DMS114 treated with DMSO at 0.1 percent for 48 hours (cell line): ENCODE measurements at regions not wholly inside any gene's neighbourhood (a gene's known extent, or its start where the extent isn't known, plus 50 kb on each side); places are given as distances from the start of the nearest gene placed in this dataset.
"Not testable (repeated sequence)": the region's sequence is repeated elsewhere in the genome, so short reads cannot be mapped to it uniquely, and the experiment has no call there.

ENCODE experiments used
- DNase-seq: peaks from one replicate; lab custom pipeline; 2025; ENCODE audit not compliant: unreplicated experiment; lab: John Stamatoyannopoulos, UW

DNA sequence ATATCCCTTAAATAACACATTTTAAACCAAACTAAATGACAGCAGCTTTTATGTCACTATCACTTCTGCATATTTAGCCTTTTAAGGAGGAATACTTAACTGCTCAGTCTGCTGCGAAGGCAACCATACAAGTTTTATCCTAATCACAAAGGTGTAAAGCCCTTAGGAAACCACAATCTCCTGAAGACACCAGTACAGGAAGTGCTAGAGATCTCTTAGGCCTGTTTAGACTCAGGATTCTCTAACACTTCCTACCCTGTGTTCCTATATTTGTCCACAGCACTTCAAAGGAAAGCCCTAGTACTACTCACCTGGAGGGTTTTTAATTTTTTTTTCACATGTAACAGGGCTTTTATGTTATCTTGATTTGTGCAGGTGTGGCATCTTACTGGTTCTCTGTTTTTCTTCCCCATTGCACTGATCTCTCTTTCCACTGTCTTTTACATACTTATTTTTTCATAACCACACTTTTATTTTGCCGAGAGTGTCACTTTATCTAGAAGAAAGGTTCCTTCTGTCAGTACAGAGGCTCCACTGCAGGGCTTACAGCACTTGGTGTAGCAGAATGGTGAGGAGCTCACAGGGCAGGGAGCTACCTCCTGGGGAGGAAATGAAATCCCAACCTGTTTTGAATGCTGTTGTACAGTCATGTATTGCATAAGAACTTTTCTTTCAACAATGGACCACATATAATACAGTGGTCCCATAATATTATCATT lies 1060.6 kb upstream of the ACO1 start:
- DNase-seq: no peak

DNA sequence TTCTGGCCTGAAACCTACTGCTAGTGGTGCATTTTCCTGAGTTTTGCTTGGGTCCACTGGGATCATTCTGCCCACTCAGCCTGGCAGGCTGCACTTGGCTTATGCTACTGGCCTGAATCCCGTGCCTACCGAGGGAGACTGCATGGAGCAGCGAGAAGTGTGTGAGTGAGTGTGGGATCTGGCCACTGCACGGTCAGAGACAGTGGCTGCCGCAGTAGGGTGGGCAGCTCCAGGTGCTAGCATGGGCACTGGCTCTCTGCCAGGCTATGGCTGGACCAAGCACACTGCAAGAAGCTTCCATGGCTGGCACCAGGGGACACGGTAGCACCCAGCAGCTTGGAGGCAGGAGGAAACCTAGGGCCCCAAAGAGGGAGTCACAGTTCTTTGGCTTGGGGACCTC lies 1058.7 kb upstream of the ACO1 start:
- DNase-seq: no peak

DNA sequence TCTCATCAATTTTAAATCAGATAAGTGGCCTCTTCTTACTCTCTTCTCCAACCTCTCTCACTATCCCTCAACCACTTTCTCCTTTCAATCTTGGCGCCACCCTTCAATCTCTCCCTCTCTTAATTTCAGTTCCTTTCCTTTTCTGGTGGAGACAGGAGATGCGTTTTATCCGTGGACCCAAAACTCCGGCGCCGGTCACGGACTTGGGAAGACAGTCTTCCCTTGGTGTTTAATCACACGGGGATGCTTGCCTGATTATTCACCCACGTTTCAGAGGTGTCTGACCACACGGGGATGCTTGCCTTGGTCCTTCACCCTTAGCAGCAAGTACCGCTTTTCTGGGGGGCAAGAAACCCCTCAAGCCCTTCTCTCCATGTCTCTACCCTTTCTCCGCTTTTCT lies 1057.6 kb upstream of the ACO1 start:
- not testable (repeated sequence) for DNase-seq

DNA sequence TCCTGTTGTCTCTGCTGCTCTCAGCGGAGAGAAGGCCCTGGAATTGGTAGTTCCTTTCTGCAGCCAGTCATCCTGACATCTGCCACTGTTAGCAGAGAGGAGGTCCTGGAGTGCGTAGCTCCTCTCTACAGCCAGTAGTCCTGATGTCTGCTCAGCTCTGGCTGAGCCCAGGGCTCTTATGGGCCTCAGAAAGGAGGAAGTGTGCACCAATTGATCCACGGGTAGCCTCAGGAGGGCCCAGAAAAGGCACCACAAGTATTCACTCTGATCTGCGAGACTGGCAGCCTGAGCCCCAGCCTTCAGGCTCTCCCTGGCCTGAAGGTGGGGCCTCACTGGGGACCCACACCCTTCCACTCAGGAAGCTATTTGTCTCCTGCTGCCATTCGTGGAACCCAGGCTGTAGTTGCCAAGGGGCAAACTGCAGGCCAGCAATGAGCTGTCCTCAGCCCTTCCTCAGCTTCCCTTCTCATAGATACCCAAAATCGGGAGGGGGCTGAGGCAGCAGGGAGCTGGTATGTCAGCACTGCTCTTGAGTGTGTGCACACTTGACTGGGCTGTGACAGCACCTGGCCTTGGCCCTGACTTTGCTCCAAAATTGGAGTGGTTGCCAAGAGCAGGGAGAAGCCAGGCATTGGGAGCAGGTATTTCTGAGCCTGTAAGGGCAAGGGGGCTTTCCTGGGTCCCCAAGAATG lies 1049.5 kb upstream of the ACO1 start:
- no peak for DNase-seq

DNA sequence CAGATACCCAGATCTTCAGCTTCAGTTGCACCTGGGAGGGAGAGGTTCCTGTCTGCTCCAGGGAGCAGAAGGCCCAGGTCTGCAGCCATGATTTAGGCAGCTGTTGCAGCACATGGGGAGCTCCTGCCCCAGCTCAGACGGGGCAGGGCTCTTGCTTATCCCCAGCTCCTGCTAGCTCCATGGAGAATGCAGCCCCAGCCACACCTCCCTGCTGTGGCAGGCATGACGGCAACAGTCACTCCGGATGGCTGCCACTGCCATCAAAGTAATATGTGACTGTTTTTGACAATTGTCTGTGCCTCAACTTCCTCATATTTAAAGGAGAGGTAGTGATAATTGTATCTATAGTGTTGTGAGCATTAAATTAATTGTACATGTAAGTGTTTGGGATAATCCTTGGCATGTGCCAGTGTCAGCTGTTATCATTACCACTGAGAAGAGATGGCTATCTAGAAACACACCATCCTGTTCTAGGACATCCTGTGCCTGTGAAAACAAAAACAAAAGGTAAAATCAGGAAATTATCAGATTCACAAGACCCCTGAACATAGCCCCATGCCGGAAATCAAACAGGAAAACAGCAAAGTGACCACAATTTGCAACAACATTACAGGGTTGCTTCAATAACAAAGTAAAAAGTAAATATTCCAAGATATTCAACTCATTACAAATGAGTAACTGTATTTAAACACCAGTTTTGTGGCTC lies 1048.8 kb upstream of the ACO1 start:
- no peak for DNase-seq

DNA sequence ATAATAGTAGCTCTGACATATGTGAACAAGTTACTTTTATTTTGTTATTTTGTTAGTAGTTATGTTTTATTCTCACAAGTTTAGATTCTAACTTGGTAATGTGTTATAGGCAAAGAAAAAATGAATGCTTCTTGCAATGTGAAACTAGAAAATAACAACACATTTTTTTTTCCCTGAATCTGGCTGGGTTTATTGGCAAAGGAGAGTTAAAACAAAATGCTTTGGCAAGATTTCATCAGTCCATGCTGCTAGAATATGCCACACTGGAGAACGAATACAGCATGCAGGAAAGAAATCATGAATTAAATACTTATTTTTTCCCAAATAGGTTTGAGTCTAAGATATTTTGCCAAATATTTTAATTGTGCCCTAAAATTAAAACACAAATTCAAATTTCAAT lies 1048.1 kb upstream of the ACO1 start:
- no peak for DNase-seq

DNA sequence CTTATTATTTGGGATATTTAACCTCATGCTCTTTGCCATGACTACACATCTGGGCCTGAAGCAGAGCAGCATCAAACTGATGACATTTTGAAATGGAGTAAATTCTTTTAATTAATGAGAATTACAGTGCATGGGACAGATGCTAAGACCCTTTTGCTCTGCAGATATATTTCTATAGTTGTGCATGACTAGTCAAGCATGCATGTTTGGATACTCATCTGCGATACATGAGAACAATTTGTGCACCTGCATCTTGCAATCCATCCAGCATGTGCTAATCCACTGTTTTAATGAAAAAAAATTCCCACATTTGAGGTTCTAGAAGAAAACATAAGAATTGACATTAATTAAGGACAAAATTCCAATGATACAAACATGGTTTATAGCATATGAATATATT lies 1047.6 kb upstream of the ACO1 start:
- no peak for DNase-seq

DNA sequence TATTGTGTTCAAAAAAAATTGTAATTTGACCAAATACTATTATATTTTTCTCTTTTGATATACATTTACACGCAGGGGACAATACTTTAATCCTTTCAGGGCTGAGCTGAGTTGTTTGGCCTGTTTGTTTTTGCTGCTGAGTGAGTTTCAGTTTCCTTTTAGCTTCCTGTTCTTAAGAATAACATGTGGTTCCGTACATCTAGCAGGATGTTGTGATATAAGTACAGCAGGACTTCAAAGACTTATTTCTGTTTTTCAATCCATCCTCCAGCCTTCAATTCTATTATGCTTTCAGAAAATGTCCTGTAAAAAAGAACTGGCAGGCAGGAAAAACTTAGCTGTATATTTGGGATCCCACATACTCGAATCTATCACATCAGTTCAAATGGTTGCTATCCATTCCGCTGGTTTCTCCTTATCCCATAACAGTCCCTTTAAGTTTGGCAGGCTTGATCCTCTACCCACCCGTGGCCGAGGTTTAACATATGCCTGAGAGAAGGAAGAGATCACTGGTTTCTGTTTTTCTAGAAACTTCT lies 1037.3 kb upstream of the ACO1 start:
- DNase-seq: no peak

DNA sequence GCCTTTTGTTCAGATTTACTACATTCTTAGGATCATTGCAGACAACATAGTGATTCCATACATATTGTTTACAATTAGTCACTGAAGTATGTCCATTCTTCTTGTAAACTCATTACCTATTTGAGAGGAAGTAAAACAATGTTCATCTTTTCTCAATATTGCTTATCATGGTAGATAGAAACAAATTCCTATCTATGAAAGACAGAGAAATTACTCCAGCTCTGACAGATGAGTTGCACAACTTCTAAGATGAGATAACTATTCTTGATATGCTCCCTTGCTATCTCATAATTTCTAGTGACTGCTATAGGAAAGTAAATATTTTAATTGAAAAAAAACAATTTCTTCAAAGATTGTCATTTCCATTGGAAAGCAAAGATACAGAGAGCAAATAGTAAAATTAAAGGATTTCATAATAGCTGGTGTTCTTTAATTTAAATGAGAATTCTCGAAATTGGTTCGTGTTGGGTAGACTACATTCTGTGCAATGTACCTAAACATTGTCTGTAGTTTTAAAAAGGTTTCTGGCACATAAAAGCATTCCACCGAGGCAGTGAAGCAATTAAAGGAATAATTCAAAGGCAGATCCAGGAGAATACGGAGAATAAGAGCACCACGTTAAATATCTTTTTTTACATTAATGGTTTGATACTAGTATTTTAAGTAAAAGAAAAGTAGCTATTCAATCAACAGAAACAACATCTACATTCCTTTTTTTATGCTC lies 1029.1 kb upstream of the ACO1 start:
- DNase-seq: no peak

DNA sequence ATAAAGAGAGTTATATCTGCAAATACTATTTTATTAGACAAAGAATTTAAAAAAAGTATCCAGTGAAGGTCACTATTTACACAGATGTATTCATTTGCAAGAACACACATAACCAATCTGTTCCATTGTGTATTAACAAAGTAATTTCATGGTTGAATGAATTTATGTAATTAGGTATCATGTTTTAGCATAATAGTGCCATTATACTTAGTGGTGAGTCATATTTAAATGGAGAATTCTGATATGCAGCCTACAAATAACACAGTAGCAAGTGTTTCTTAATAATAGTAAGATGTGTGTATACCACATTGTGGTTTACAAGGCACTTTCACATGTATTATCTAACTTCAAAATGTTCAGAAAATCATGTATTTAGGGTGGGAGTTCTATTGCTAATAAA lies 1028.5 kb upstream of the ACO1 start:
- DNase-seq: no peak

DNA sequence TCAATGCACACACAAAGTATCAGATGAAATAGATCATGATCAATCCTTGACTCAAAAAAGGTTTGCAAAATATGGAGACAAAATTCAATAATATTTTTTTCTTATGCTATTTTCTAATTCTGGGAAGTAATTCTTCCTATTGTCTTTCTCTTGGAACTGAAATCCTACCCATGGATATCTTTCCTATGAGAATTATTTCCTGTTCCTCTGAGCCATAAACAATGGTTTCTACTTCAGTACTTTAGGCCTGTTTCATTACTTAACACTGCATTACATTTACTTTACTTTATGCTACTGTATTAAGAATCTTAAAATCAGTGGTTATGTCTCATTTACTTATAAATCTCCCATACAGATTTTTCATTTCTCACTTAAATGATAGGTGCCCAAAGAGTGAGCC lies 1025.4 kb upstream of the ACO1 start:
- DNase-seq: no peak

DNA sequence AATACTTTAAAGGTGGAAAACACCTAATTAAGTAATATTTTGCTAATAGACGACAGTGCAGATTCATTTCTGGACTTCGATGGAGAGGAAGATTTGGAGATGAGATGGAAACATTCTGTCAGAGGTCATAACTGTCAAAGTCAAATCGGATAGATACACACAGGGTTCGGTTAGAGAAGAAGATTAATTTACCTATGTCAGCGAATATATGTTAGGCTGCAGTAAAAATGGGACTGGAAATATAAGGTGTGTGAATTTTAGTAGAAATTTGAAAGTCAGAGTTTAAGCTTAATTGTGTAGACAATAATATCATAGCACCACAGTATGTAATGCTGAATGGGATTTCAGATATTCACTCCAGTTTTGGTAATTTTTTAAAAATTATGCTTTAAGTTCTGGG lies 1020.3 kb upstream of the ACO1 start:
- no peak for DNase-seq

DNA sequence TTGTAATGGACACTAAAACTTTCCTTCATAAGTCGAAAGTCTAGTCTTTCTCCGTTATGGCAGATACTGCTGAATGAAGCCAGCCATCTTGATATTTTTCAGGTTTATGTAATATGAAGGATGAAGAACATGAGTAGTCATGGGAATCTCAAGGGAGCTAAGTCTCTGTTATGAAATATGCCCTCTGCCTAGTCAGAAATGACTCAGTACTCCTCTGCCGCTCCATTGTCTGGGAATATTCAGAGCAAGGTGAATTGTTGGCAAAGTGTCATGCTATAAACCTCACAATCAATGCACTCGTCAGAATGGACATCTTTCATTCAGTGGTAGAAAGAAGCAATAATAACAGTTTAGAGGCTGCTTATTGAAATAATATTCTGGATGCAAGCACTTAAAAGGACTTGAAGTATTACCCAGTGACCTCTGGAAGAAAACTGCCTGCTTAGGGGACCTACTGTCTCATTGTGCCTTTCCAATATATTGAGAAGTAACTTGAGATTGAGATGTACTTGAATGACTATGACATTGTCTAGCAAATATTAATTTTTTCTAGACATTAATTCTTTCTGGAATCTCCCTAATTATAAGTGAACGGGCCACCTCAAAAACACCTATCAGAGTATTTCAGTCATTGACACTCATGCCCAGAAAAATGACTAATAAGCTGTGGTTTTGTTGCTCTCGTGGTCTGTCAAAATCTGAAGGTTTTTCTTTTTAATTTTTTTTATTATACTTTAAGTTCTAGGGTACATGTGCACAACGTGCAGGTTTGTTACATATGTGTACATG lies 1011.5 kb upstream of the ACO1 start:
- no peak for DNase-seq

DNA sequence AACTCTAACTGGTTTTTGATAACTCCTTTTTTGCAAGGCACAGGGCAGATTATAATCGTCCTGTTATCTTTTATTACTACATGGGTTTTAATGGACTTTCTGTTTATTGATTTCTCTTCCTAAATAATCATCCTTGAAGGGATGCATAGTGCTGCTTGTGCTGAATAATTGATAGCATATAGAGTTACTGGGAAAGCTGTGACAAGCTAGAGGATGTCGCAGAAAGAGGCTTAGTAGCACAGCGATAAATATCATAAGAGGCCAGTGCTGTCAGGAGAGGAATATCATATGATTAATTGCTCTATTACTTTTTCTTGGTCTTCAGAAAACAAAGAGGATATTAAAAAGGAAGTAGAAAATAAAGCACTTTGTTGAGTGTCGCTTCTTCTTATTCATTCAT lies 1007.1 kb upstream of the ACO1 start:
- no peak for DNase-seq

DNA sequence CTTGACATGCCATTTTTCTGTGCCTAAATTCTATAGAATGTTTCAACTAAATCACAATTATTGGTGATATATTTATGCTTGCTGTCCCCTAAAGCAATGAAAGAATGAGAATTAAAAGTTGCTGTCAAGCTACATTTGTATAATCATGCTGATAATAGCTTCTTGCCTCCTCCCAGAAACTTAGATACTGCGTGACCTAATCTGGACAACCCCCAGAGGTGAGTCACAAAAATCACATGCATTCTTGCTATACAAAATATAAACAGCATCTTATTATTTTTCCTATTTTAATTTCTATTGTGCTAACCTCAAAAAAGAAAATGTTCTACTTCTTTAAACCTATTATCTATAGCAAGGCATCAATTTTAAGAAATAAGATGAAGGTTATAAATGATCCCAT lies 995.8 kb upstream of the ACO1 start:
- no peak for DNase-seq

DNA sequence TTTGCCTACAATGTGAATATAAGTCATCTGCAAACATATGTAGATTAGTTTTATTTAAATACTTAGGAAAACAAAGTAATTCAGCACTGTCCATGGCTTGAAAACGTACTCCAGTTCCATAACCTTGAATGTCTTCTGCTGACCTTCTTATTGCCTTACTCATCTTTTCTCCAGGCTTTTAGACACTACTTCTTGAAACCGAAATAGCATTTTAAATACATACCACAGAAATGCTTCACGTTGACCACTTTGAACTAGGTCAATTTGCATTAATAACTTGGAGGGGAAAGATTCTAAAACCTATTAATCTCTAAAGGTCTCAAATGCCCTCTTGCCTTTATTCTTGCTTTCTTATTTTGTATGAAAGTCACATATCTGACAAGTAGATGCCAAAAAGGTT lies 995.4 kb upstream of the ACO1 start:
- no peak for DNase-seq

DNA sequence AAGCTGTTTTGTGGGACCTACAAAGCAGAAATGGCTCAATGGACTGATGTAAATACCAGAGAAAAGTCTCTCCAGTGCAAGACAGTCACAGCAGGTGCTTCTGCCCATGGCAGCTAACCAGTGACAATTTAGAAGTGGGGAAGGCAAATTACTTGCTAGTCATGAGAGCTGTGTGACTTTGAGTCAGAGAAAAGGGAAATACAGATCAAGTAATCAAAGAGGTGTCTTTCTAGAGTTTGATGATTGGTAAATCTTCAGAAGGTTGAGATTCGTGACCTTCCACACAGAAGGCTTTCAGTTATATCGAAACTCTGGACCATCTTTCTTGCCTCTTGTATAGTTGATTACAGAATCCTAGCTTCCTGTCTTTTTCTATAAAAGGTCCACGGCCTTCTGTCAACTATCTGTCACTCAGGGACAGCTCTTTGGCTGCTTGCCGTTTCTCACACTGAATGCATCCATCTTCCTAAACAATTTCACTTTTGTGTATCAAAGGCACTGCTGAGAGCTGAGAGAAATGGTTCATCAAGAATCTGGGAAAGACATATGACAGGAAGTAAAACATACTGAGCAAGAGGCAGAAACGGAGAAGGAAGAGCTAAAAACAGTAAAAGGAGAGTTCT lies 993.9 kb upstream of the ACO1 start:
- DNase-seq: no peak

DNA sequence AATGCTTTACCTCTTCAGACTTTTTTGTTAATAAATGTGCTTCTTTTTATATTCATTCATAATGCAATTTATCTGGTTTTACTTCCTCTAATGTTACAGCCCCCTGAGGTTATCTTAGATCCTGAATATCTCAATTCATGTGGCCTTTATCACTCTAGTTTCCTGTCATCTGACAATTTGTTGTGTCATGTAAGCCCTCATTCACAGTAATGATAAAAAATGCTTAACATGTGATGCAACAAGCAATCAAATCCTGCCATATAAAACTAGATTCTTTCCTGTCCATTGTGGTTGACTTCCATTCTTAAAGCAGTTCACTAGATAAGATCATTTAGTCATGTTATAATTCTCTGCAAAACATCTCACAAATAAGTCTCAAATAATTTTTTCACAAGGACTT lies 991.2 kb upstream of the ACO1 start:
- DNase-seq: no peak

DNA sequence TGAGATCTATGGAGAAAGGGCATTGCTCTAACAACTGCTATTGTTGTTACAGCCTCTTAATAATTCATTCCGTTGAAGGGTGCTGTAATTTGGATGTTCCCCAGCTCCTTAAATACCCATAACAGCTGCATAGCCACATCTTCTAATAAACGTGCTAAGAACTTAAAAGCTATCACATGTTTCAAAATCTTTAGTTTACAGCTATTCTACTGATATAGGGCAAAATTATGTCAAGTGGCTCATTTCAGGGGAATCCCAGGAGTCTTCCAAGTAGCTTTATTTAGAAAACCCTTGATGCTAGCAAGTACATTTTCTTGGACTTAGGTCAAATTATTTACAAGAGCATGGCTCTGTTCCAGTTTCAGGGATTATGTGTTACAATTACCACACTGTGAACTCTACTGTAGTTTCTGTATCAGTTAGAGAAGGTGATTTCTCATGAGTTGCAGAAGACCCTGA lies 990.4 kb upstream of the ACO1 start:
- no peak for DNase-seq

DNA sequence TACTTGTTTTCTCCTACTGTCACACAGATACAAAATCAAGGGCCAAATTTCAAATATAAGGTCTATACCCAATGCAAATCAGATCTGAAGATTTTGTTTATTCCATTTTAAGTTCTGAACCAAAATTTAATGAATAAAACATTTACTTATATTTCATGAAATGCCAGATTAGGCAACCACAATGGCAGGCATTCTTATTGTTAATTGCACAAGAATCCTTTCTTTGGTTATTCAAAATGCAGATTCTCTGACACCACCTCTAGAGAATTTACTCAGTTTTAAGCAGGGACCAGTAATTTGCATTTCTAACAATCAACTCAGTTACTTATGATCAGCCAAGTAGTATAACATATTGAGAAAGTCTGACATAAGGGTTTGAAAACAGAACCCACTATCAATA lies 972.4 kb upstream of the ACO1 start:
- no peak for DNase-seq
